ENCODE measurements at regions not wholly inside any gene's neighbourhood (a gene's known extent, or its start where the extent isn't known, plus 50 kb on each side); places are given as distances from the start of the nearest gene placed in this dataset.

GRCh38 chr2:160925956-160926355 is 234.3 kb upstream of the TANK start:
- FAIRE-seq = no peak

GRCh38 chr2:160927324-160927723 is 232.9 kb upstream of the TANK start:
- H3K9me3 ChIP-seq = no peaks in the 10 kb centered on the region
- no peak for TF ChIP-seq RNF2 (IDR thresholded peaks at IDR 0.05; ENCODE audit: borderline replicate concordance, low read depth)
- no peak for TF ChIP-seq ZC3H11A (IDR thresholded peaks at IDR 0.05)
- TF ChIP-seq, protein P1, sequence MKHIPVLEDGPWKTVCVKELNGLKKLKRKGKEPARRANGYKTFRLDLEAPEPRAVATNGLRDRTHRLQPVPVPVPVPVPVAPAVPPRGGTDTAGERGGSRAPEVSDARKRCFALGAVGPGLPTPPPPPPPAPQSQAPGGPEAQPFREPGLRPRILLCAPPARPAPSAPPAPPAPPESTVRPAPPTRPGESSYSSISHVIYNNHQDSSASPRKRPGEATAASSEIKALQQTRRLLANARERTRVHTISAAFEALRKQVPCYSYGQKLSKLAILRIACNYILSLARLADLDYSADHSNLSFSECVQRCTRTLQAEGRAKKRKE (CRISPR knock-in tag; IDR thresholded peaks at IDR 0.05; ENCODE audit: low read depth) = no peak
- no peak for TF ChIP-seq USF2 (IDR thresholded peaks at IDR 0.05)
- TF ChIP-seq GATA3 (IDR thresholded peaks at IDR 0.05; ENCODE audit: borderline replicate concordance) = no peak
- no peak for TF ChIP-seq NFE2L2 (conservative IDR thresholded peaks at IDR 0.05; ENCODE audit: low read length)
- H3K4me2 ChIP-seq = no peak overlapping the region
- WGBS (ENCODE audit: missing lambda C conversion rate) = 50% methylated on average over 2 of the region's 2 CpGs
- H3K4me1 ChIP-seq = peaks cover 2% of the 10 kb centered on the region
- CTCF ChIA-PET = interaction anchor here (1.0 to 3.2 kb wide), 2 partner anchors 10 to 43 kb away, joined by 3 to 11 read pairs; no protein-coding TSS in a partner anchor
- FAIRE-seq (no peak), ATAC-seq (no peak), DNase-seq (ENCODE audit: low read depth in 1 of 2, low spot score in 1 of 2) (no peak)
- POLR2A ChIA-PET = no interaction called here
- H3K4me3 ChIP-seq = no peak overlapping the region
- no peak overlapping the region for H3K27ac ChIP-seq

More at GRCh38 chr2:160925956-160926355, 234.3 kb upstream of the TANK start:
- TF ChIP-seq HMGXB4 (CRISPR knock-in tag; IDR thresholded peaks at IDR 0.05; ENCODE audit: borderline replicate concordance) (no peak), HOXA7 (CRISPR knock-in tag; IDR thresholded peaks at IDR 0.05) (no peak), JUN (IDR thresholded peaks at IDR 0.05) (no peak), KDM1A (IDR thresholded peaks at IDR 0.05; ENCODE audit: low read depth) (no peak), RNF2 (IDR thresholded peaks at IDR 0.05; ENCODE audit: borderline replicate concordance, low read depth) (no peak), CHD2 (IDR thresholded peaks at IDR 0.05; ENCODE audit: low read length, partially characterized antibody) (no peak)
- H3K4me2 ChIP-seq = no peak overlapping the region
- ChIA-PET POLR2A (no interaction called here), CTCF (interaction anchor here (3.2 kb wide), 1 partner anchor 44 kb away, joined by 11 read pairs; no protein-coding TSS in a partner anchor)
- WGBS (ENCODE audit: missing lambda C conversion rate) = 83% methylated on average over 1 of the region's 1 CpG
- no peak overlapping the region for H3K27ac ChIP-seq
- ATAC-seq (no peak), DNase-seq (ENCODE audit: low read depth in 1 of 2, low spot score in 1 of 2) (no peak)
- H3K4me3 ChIP-seq = no peak overlapping the region
- peaks cover 3% of the 10 kb centered on the region; the same call in 1 of the 3 replicates for H3K4me1 ChIP-seq
- H3K9me3 ChIP-seq = no peaks in the 10 kb centered on the region

DNA sequence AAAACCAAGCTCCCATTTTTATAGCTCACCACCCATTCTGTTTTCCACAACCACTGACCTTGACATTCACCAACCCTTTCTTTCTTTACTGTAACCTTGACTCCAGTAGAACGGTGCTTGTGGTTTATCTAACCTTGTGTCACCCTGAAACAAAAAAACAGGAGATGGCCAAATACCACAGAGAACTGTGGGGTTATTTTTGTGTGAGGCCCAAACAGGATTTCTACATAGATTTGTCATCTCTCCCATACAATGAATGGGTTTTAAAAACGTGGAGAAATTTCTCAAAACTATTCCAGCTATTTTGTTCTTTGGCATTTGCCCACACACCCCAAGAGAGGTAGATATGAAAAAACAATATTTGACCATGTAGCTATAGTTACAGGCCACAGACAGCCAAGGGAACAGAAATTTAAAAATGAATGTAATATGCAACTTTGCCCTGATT is 231.3 kb upstream of the TANK start:
- H3K27ac ChIP-seq = no peak overlapping the region
- ChIA-PET POLR2A (no interaction called here), CTCF (interaction anchor here (1.2 kb wide), 1 partner anchor 20 kb away, joined by 4 read pairs; no protein-coding TSS in a partner anchor)
- no peak overlapping the region for H3K4me3 ChIP-seq
- no peaks in the 10 kb centered on the region for H3K9me3 ChIP-seq
- no peak for FAIRE-seq
- ATAC-seq = no peak
- H3K4me1 ChIP-seq = peaks cover 17% of the 10 kb centered on the region
- H3K4me2 ChIP-seq = no peak overlapping the region
- no peak for DNase-seq (ENCODE audit: low read depth in 1 of 2, low spot score in 1 of 2)
- 18% methylated on average over 2 of the region's 2 CpGs for WGBS (ENCODE audit: missing lambda C conversion rate)
- no peak for TF ChIP-seq HES2 (IDR thresholded peaks at IDR 0.05)
- TF ChIP-seq ZC3H11A (IDR thresholded peaks at IDR 0.05) = no peak
- TF ChIP-seq CTCF (IDR thresholded peaks at IDR 0.05) = no peak
- TF ChIP-seq MYC (IDR thresholded peaks at IDR 0.05; ENCODE audit: borderline replicate concordance, low read length) = no peak
- TF ChIP-seq RNF2 (IDR thresholded peaks at IDR 0.05; ENCODE audit: borderline replicate concordance, low read depth) = no peak
- TF ChIP-seq FOXS1 (CRISPR knock-in tag; IDR thresholded peaks at IDR 0.05) = no peak
- TF ChIP-seq JUNB (IDR thresholded peaks at IDR 0.05) = no peak
- TF ChIP-seq EHMT2 (IDR thresholded peaks at IDR 0.05; ENCODE audit: low read depth) = no peak
- no peak for TF ChIP-seq KDM1A (IDR thresholded peaks at IDR 0.05; ENCODE audit: low read depth)
- TF ChIP-seq, protein P2, sequence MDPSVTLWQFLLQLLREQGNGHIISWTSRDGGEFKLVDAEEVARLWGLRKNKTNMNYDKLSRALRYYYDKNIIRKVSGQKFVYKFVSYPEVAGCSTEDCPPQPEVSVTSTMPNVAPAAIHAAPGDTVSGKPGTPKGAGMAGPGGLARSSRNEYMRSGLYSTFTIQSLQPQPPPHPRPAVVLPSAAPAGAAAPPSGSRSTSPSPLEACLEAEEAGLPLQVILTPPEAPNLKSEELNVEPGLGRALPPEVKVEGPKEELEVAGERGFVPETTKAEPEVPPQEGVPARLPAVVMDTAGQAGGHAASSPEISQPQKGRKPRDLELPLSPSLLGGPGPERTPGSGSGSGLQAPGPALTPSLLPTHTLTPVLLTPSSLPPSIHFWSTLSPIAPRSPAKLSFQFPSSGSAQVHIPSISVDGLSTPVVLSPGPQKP (IDR thresholded peaks at IDR 0.05; ENCODE audit: low read depth, low read length) = no peak
- no peak for TF ChIP-seq NFE2L2 (conservative IDR thresholded peaks at IDR 0.05; ENCODE audit: low read length)
- TF ChIP-seq HEYL (CRISPR knock-in tag; IDR thresholded peaks at IDR 0.05) = no peak
- TF ChIP-seq E2F6 (IDR thresholded peaks at IDR 0.05; ENCODE audit: borderline replicate concordance, low read depth) = no peak
- TF ChIP-seq FOSB (CRISPR knock-in tag; IDR thresholded peaks at IDR 0.05) = no peak
- no peak for TF ChIP-seq HDAC2 (IDR thresholded peaks at IDR 0.05)
- TF ChIP-seq GATA3 (IDR thresholded peaks at IDR 0.05; ENCODE audit: borderline replicate concordance) = no peak
- TF ChIP-seq PHF8 (IDR thresholded peaks at IDR 0.05; ENCODE audit: borderline replicate concordance, low read depth) = no peak
- TF ChIP-seq, protein P3, sequence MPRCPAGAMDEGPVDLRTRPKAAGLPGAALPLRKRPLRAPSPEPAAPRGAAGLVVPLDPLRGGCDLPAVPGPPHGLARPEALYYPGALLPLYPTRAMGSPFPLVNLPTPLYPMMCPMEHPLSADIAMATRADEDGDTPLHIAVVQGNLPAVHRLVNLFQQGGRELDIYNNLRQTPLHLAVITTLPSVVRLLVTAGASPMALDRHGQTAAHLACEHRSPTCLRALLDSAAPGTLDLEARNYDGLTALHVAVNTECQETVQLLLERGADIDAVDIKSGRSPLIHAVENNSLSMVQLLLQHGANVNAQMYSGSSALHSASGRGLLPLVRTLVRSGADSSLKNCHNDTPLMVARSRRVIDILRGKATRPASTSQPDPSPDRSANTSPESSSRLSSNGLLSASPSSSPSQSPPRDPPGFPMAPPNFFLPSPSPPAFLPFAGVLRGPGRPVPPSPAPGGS (IDR thresholded peaks at IDR 0.05) = no peak
